Heart right ventricle (tissue), 16 donors: ENCODE measurements at regions not wholly inside any gene's neighbourhood (a gene's known extent, or its start where the extent isn't known, plus 50 kb on each side); places are given as distances from the start of the nearest gene placed in this dataset.

Experiments used
- ATAC-seq, 8 donors: fragments of 200-7000 bp; cut with Tn5 transposase; one replicate each; pipeline ENCODE4 v1.9.1; 2020; ENCODE audit warnings: mild to moderate bottlenecking in 8 of 8, moderate library complexity in 8 of 8, moderate number of reproducible peaks in 1 of 8
- DNase-seq, 2 donors: peaks; one replicate each; pipeline ENCODE4 v3.0.0-alpha.2; 2020
- H3K27ac ChIP-seq, 10 donors: fragments of 200-600 bp; sonication (generic) in 2 of 10; one replicate each; pipeline versions ENCODE4 v1.5.0 to v1.8.0; 2020 to 2022; ENCODE audit warnings: mild to moderate bottlenecking in 3 of 10
- H3K27me3 ChIP-seq, 7 donors: fragments of 200-600 bp; one replicate each; pipeline ENCODE4 v1.8.0; 2021 to 2022; ENCODE audit warnings: mild to moderate bottlenecking in 2 of 7
- H3K36me3 ChIP-seq, 9 donors: fragments of 200-600 bp; sonication (generic) in 1 of 9; one replicate each; pipeline versions ENCODE4 v1.5.0 to v1.8.0; 2020 to 2022; ENCODE audit warnings: mild to moderate bottlenecking in 2 of 9
- H3K4me1 ChIP-seq, 9 donors: fragments of 200-600 bp; sonication (generic) in 1 of 9; one replicate each; pipeline versions ENCODE4 v1.5.0 to v1.8.0; 2020 to 2022; ENCODE audit warnings: mild to moderate bottlenecking in 4 of 9
- H3K4me3 ChIP-seq, 10 donors: fragments of 200-600 bp; sonication (generic) in 2 of 10; one replicate each; pipeline versions ENCODE4 v1.5.0 to v1.8.0; 2020 to 2022; ENCODE audit warnings: mild to moderate bottlenecking in 7 of 10, moderate library complexity in 2 of 10
- H3K9me3 ChIP-seq, 11 donors: fragments of 200-600 bp in 10 of 11; sonication (generic) in 2 of 11; one replicate each; pipeline versions ENCODE4 v1.5.0 to v1.8.0; 2013 to 2022; ENCODE audit warnings: mild to moderate bottlenecking in 2 of 11, control low read depth in 1 of 11, moderate library complexity in 1 of 11
- WGBS, 2 donors: extraction: QIAGEN DNeasy Blood & Tissue Kit; methylation state at CpG; one replicate each; pipeline ENCODE4 v1.1.7; 2013; ENCODE audit warnings: inconsistent platforms in 1 of 2; 5-methylcytosine and 5-hydroxymethylcytosine counted together
- intact Hi-C, 10 donors: fragments of 100-400 bp; cut with DNase I; formaldehyde crosslinking; loops; one replicate each; pipeline versions ENCODE4 v1.11.1 to v1.14.2; 2022
- TF ChIP-seq, protein P1 (sequence below), 9 donors: fragments of 200-600 bp; sonication (generic) in 2 of 9; IDR thresholded peaks; one replicate each; pipeline versions ENCODE4 v1.5.0 to v1.8.0; 2021 to 2022; ENCODE audit warnings: antibody characterized with exemption in 9 of 9, mild to moderate bottlenecking in 5 of 9, moderate library complexity in 1 of 9
- donor health status: Arrhythmogenic right ventricular cardiomyopathy.
- donor health status: ischemic (EF 13 %, LVEDD 7.1; RV severe dilation, severe dysfunction).
- donor health status: healthy with polysubstance abuse.
- donor health status: DM: no; HTN: yes; CAD: no.
- donor health status: DM: no; HTN: no; CAD: no.
- donor health status: ischemic (EF 25% LVEDD 6.9; RV normal size, moderate dysfunction).
- donor health status: ischemic (EF 25% LVEDD 5.7; RV mildly dilated, moderate dysfunction).
- donor health status: healthy.
- donor health status: DM: yes; HTN: yes; CAD: no.
- donor health status: Ischemic cardiomyopathy.
- donor health status: ischemic (EF 35%, LVEDD 5.7; RV mildly dilated, moderate dysfunction).
- donor health status: nonischemic (EF 11% LVEDD 7.7; RV severe dilation, severe dysfunction).
- donor health status: DM: yes; HTN: yes; CAD: no.
- donor health status: PGD.
- donor health status: ischemic (EF 29% LVEDD 5.4; RV normal size, mild dysfunction).
- donor health status: nonischemic (EF 23%, LVEDD 6.1; RV moderate dilation, normal function).

DNA sequence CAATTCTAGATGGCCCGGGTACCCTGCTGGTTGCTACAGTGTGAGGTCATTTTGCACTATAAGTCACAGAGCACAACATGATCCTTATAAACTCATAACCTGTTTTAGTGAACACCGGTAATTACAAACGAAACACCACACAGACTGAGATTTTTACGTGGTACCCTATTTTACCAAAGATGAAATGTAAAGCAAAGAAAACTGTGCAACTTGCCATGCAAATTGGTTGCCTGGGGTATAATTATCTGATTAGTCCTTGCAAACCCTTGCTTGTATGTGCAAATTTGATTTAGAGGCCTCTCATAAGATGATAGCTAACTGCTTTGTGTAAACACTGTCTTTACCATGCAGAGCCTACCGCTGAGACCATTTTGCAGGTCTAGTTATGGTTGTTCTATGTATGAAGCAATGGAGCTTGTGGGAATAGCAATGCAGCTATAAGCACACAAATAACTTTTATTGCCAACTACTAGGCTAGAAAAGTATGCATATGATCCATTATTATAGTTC, 372.1 kb upstream of the FAR2 start:
- WGBS, 2 donors, result 87 to 88% methylated on average over 5 of the region's 5 CpGs
- TF ChIP-seq, protein P1, sequence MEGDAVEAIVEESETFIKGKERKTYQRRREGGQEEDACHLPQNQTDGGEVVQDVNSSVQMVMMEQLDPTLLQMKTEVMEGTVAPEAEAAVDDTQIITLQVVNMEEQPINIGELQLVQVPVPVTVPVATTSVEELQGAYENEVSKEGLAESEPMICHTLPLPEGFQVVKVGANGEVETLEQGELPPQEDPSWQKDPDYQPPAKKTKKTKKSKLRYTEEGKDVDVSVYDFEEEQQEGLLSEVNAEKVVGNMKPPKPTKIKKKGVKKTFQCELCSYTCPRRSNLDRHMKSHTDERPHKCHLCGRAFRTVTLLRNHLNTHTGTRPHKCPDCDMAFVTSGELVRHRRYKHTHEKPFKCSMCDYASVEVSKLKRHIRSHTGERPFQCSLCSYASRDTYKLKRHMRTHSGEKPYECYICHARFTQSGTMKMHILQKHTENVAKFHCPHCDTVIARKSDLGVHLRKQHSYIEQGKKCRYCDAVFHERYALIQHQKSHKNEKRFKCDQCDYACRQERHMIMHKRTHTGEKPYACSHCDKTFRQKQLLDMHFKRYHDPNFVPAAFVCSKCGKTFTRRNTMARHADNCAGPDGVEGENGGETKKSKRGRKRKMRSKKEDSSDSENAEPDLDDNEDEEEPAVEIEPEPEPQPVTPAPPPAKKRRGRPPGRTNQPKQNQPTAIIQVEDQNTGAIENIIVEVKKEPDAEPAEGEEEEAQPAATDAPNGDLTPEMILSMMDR (IDR thresholded peaks at IDR 0.05), result no peak
- no peak for DNase-seq
- Histone ChIP-seq H3K9me3 (no peaks in the 10 kb centered on the region), H3K4me3 (no peak overlapping the region), H3K36me3 (no peaks in the 10 kb centered on the region), H3K4me1 (peaks cover 0 to 10% (median 0%) of the 10 kb centered on the region in 9 donors), H3K27me3 (no peaks in the 10 kb centered on the region), H3K27ac (no peak overlapping the region)
- intact Hi-C loops, result no loop called here
- no peak for ATAC-seq

DNA sequence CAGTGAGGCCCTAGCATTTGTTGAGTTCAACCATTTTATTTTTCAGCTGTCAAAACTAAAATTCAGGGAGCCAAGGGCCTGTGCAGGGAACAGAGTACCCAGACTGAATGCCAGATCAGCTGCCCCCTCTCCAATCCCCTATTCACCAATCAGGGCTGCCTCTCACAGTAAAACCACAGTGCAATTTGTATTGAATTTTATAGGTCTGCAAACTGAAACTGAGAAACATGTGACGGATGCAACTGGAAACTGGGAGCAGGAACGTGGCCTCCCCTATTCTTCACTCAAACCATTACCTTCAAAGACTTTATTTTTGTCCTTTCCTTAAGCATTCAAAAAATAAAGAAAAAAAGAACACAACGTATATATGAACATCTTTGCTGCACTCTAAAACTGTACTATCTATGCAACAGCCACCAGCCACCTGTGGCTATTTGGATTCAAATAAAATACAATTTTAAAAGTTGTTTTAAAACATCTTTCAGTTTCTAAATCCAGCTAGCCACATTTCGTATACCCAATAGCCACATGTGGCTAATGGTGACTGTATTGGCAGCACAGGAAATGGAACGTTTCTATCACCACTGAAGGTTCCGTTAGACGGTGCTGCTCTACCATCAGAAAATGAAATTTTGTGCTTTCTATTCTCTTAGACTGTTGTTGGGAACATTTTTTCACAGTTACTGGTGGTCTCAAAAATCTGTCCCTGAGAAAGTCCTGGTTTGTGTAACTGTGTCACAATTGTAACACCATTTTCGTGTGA, 371.3 kb upstream of the FAR2 start:
- TF ChIP-seq, protein P1 (IDR thresholded peaks at IDR 0.05), result no peak
- H3K4me3 ChIP-seq, result no peak overlapping the region
- DNase-seq, result no peak
- ATAC-seq, result no peak
- H3K36me3 ChIP-seq, result no peaks in the 10 kb centered on the region
- H3K9me3 ChIP-seq, result no peaks in the 10 kb centered on the region
- intact Hi-C loops, result no loop called here
- peaks cover 0 to 17% (median 0%) of the 10 kb centered on the region in 9 donors for H3K4me1 ChIP-seq
- 88 to 93% methylated on average over 8 of the region's 8 CpGs for WGBS, 2 donors
- no peak overlapping the region for H3K27ac ChIP-seq
- no peaks in the 10 kb centered on the region for H3K27me3 ChIP-seq

DNA sequence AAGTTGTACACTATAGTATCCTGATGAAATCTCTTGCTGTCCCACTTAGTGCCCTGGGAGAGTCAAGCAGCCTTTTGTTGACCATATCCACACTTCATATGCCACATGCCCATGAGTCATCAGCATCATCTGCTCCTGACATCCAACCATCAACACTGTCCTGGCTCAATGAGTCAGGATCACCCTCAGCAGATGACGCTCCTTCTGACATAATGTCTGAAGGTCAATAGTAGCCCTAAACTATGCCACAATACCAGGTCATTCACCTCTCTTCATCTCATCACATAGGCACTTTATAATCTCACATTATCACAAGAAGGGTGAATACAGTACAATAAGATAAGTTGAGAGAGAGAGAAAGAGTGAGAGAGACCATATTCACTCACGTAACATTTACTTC, 369.0 kb upstream of the FAR2 start:
- ATAC-seq (no peak), DNase-seq (no peak)
- no peaks in the 10 kb centered on the region for H3K9me3 ChIP-seq
- 85 to 94% methylated on average over 2 of the region's 2 CpGs for WGBS, 2 donors
- H3K4me3 ChIP-seq, result no peak overlapping the region
- TF ChIP-seq, protein P1 (IDR thresholded peaks at IDR 0.05), result no peak
- H3K27ac ChIP-seq, result no peak overlapping the region
- intact Hi-C loops, result no loop called here
- H3K27me3 ChIP-seq, result no peaks in the 10 kb centered on the region
- peaks cover 0 to 17% (median 0%) of the 10 kb centered on the region in 9 donors for H3K4me1 ChIP-seq
- H3K36me3 ChIP-seq, result no peaks in the 10 kb centered on the region

DNA sequence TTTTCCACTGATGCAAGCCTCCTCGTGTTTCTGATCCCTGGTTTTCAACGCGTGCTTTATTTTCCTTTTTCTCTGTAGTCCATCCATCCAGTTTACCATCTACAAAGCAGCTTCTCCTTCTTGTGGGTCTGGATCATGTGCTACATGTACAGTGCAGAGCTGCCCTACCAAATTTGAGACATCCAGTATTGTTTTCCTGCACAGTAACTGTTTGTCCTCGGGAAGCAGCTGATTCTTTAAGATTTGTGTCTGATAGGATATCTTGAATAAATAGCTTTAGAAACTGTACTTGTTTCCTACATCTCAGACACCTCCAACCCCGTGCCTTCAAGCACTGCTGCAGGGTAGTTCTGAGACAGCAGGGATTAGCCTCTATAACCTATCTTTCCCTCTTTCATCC, 368.1 kb upstream of the FAR2 start:
- Histone ChIP-seq H3K27ac (no peak overlapping the region), H3K27me3 (no peaks in the 10 kb centered on the region), H3K36me3 (no peaks in the 10 kb centered on the region), H3K4me3 (no peak overlapping the region), H3K9me3 (no peaks in the 10 kb centered on the region), H3K4me1 (peaks cover 0 to 17% (median 0%) of the 10 kb centered on the region in 9 donors)
- no peak for DNase-seq
- 71 to 80% methylated on average over 5 of the region's 5 CpGs for WGBS, 2 donors
- TF ChIP-seq, protein P1 (IDR thresholded peaks at IDR 0.05), result no peak
- intact Hi-C loops, result no loop called here
- ATAC-seq, result no peak
